ENCODE measurements at regions not wholly inside any gene's neighbourhood (a gene's known extent, or its start where the extent isn't known, plus 50 kb on each side); places are given as distances from the start of the nearest gene placed in this dataset.

GRCh38 chrY:7317571-7317970, 406.0 kb upstream of the AMELY start:
- no peak for TF ChIP-seq CTCF (IDR thresholded peaks at IDR 0.05)
- no peak for TF ChIP-seq POLR2A (IDR thresholded peaks at IDR 0.05)
